ENCODE measurements at regions not wholly inside any gene's neighbourhood (a gene's known extent, or its start where the extent isn't known, plus 50 kb on each side); places are given as distances from the start of the nearest gene placed in this dataset.

GRCh38 chr3:3907023-3907422 lies 107.8 kb downstream of the LRRN1 start:
- TF ChIP-seq POLR2A (IDR thresholded peaks at IDR 0.05) (no peak), CTCF (IDR thresholded peaks at IDR 0.05) (no peak)

Measured in testis (tissue), 2 donors.